Inflammatory macrophage (primary cell): ENCODE measurements at regions not wholly inside any gene's neighbourhood (a gene's known extent, or its start where the extent isn't known, plus 50 kb on each side); places are given as distances from the start of the nearest gene placed in this dataset.

Experiments
- DNase-seq, 2 donors: peaks; one replicate each; pipeline ENCODE4 v3.0.0-alpha.2; 2020 to 2022

DNA sequence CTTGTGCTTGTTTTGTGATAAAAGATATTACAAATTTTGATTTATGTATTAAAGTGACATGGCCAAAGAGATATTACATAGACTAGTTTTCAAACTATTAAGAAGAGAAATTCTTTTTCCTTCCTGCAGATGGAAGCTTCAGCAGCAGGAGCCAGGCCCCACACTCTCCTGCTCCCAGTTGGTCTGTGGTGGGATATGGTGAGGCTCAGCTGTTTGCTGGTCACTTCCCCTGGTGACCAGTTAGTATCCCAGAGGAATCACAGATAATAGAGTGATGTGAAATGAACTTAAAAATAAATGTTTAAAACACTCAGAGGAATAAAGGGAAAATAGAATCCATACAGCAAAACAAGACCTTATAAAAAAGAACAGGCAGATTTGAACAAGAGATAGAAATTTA lies 154.7 kb downstream of the KTN1 start:
- DNase-seq: no peak

- no peak for DNase-seq
These were observed 160.1 kb downstream of the KTN1 start for GRCh38 chr14:55739967-55740648.

GRCh38 chr14:55740649-55740989 lies 160.6 kb downstream of the KTN1 start:
- no peak for DNase-seq

GRCh38 chr14:55741240-55741639 lies 161.2 kb downstream of the KTN1 start:
- no peak for DNase-seq

DNA sequence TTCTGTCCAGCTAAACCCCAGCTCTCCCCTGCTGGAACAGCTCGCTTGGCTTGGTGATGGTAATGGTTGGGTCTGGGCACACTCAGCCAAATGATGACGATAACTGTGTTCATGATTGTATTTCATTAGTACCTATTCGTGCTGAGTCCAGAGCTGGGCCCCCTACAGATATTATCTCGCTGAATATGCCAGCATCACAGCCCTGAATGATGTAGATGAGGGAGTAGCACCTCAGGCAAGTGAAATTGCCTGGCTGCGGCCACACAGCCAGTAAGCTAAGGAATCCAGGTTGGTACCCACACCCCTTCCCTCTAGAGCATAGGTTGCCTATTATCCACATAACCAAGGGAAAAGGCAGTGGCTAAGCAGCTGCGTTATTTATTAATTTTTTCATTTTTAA lies 163.5 kb downstream of the KTN1 start:
- no peak for DNase-seq

DNA sequence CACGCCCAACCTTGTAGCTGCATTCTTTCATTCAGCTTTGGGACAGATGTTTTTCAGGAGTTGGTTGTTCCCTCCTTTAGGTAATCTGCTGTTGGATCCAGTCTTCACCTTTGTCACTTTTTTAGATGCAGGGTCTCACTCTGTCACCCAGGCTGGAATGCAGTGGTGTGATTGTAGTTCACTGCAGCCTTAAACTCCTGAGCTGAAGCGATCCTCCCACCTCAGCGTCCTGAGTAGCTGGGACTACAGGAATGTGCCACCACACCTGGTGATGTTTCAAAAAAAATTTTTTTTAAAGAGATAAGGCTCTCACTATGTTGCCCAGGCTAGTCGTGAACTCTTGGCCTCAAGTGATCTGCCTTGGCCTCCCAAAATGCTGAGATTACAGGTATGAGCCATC lies 164.3 kb downstream of the KTN1 start:
- no peak for DNase-seq

DNA sequence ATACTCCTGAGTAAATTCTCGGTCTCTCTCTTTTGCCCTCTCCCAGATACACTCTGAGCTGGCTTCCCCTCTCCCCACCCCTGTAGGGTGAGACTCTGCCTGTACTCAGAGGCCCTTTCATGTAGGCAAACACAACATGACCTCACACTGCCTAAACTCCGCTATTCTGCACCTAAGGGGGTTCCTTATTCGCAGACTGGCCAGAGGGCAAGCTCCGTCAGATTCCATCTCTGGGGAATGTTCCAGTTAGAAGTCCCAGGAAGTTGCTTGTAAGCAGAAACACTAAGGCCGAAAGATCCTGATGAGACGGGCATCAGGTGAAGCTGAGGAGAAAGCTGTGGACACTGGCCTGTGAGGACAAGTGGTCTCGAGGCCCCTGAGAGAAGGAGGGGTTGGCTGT lies 165.9 kb downstream of the KTN1 start:
- DNase-seq: no peak

GRCh38 chr14:55746558-55746957 lies 166.6 kb downstream of the KTN1 start:
- DNase-seq: no peak

DNA sequence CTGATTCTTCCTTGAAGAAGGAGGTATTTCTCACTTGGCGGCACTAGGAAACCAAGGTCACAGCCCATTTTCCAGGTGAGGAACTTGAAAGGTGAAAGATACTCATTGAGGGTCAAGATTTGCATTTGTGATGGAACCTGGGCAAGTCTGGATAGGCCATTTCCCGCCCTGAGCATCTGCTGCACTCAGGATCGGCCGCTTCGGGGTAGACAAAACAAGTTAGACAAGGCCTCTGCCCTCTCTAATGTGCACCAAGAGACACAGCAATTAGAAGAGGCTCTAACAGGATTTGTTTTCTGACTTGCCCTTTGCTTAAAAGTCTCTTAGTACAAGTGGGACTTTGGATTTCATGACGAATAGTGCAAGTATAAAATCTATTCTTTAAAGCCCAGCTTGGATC lies 167.2 kb downstream of the KTN1 start:
- no peak for DNase-seq

DNA sequence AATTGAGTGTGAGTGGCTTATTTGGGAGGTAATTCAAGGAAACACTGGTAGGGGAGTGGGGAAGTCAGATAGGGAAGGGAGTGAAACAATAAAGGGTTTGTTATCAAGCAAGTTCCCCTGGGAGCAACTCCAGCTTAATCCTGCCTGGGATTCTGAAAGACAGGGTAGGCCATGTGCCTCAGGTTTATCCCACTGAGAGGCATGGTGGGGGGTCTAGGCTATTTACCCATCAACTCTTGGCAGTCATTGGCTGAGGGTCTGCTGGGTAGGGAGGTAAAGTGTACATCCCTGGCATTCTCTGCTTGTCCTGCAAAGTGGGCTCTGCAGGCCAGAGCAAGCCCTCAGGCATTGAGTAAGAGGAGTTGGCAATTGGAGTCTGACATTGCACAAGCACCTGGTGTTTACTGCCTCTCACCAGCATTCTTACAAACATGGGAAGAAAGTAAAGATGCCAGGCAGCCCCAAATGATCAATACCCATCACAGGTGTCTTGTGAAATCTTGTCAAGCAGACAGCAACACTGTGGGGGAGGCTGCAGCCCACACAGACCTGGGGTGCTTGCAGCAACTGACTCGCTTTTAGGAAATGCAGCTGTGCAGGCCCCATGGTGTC lies 169.3 kb downstream of the KTN1 start:
- peak; percentile 4 to 44 for DNase-seq

DNA sequence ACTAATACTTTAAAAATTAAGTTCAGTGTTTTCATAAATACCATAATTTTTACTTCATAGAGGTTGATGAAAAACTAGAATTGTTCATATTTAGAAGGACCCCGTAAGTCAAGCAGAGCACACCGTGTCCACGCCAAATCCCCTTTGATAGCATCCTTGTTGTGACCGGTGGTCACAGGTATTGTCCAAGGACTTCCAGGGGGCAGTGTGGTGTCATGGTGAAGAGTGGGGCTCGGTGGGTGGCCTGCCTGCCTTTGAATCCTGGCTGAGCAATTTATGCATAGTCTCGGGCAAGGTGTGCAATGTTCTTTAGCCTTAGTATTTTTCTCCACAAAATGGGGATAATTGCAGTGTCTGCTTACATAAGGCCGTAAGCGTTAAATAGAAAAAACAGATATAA lies 169.9 kb downstream of the KTN1 start:
- DNase-seq: no peak

GRCh38 chr14:55752580-55753390 lies 172.8 kb downstream of the KTN1 start:
- DNase-seq: no peak

GRCh38 chr14:55754471-55754870 lies 174.5 kb downstream of the KTN1 start:
- no peak for DNase-seq

DNA sequence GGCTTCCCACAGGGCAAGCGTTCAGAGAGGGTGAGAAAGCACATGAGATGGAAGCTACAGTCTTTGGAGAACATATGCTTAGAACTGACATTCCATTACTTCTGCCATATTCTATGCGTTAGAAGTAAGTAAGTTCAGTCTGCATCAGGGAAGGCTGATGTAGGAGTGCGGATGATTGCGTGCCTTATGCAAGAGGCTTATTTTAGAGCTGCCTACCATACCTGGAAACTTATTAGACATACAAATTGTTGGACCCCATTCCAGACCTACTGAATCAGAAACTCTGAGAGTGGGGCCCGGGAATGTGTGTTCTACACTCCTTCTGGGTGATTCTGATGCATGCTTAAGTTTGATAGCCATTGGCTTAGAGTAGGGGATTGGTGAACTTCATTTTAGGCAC lies 174.9 kb downstream of the KTN1 start:
- no peak for DNase-seq

DNA sequence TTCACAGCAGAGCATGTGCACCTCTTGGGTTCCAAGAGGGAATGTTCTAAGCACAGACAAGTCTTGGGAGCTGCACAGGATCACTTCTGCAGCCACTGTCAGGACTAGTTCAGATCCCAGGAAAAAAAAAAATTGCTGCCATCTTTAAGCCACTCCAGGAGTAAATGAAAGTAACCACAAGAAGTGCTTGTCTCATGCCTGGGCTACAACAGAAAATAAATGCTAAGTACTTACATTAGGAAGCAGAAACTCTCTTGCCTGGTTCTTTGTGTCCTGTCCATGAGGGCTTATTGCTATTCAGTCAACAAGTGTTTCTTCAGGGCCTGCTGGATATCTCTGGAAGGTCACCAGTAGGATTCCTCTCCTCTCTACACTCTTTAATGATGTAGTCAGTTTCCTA lies 176.1 kb downstream of the KTN1 start:
- DNase-seq: no peak

- no peak for DNase-seq
These were observed 176.6 kb downstream of the KTN1 start for GRCh38 chr14:55756557-55756956.

DNA sequence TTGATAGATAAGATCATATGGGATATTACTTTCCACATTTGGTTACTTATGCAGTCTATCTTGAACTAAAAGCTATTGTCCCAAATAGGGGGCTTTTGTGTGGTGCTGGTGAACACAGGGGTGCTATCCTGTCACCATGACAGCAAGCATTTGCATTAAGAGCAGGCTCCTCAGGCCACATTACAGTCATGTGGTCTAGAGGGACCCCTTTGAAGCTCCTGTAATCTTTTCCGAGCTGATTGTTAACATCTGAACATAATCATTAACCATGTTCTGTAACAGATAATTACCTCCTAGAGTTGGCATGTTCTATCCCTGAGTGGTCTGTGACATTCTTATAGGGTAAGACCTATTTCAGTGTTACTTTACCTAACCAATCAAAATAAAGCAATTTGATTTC lies 178.8 kb downstream of the KTN1 start:
- DNase-seq: no peak

- DNase-seq: no peak
These were observed 181.0 kb downstream of the KTN1 start for GRCh38 chr14:55760789-55761566.

GRCh38 chr14:55761651-55762050 lies 181.6 kb downstream of the KTN1 start:
- no peak for DNase-seq

GRCh38 chr14:55762595-55763232 lies 182.7 kb downstream of the KTN1 start:
- DNase-seq: no peak

DNA sequence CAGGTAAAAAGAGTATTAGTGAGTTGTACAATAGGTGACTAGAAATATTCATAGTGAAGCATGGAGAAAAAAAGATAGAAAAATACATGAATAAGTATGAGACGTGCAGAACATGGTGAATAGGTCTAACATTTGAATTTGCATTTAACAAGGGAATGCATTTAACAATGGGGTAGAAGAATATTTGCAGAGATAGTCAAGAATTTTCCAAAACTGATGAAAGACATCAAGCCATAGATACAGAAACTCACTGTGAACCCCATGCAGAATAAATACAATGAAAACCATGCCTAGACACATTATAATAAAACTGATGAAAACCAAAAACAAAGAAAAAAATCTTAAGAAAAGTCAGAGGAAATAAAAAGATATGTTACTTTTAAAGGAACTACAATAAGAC lies 184.8 kb downstream of the KTN1 start:
- DNase-seq: no peak

DNA sequence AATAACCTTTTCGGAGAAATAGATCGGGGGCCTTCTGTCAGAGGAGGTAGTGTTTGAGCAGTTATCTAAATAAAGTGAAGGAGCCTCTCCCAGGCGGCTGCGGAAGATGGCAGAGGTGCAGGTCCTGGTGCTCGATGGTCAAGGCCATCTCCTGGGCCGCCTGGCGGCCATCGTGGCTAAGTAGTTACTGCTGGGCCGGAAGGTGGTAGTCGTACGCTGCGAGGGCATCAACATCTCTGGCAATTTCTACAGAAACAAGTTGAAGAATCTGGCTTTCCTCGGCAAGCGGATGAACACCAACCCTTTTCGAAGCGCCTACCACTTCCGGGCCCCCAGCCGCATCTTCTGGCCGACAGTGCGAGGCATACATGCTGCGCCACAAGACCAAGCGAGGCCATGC lies 186.1 kb downstream of the KTN1 start:
- no peak for DNase-seq

- DNase-seq: no peak
These were observed 187.3 kb downstream of the KTN1 start for GRCh38 chr14:55767286-55767685.
